ENCODE measurements at regions not wholly inside any gene's neighbourhood (a gene's known extent, or its start where the extent isn't known, plus 50 kb on each side); places are given as distances from the start of the nearest gene placed in this dataset.

GRCh38 chr7:97372882-97373281 lies 255.4 kb downstream of the SDHAF3 start (continued):
- no peak for TF ChIP-seq BACH1 (IDR thresholded peaks at IDR 0.05; ENCODE audit: borderline replicate concordance)
- no peak for TF ChIP-seq ATF3 (IDR thresholded peaks at IDR 0.05; ENCODE audit: borderline replicate concordance, extremely low read depth, low read depth, low read length)
- no peak for TF ChIP-seq SUZ12 (IDR thresholded peaks at IDR 0.05; ENCODE audit: unreplicated experiment)
- no peak for TF ChIP-seq HCFC1 (IDR thresholded peaks at IDR 0.05; ENCODE audit: low read length)

GRCh38 chr7:97373736-97374135 lies 256.2 kb downstream of the SDHAF3 start:
- FAIRE-seq (no peak), ATAC-seq (no peak)
- 28% methylated on average over 6 of the region's 6 CpGs for WGBS (ENCODE audit: insufficient coverage, insufficient replicate concordance, low lambda C conversion rate, missing lambda C conversion rate)

More at GRCh38 chr7:97373736-97374135, 256.2 kb downstream of the SDHAF3 start:
- intact Hi-C loops (cut with micrococcal nuclease; ENCODE audit: unreplicated experiment) = no loop called here
- Histone ChIP-seq H3K27me3 (replicated peaks in 1 of 2; ENCODE audit: control insufficient read depth in 2 of 2, insufficient read depth in 2 of 2, low read length in 1 of 2) (no peaks in the 10 kb centered on the region), H3K4me2 (ENCODE audit: control insufficient read depth, insufficient read depth) (no peak overlapping the region), H3K36me3 (ENCODE audit: control insufficient read depth in 2 of 2, insufficient read depth in 2 of 2, low read length in 1 of 2) (no peaks in the 10 kb centered on the region), H3K4me1 (ENCODE audit: control insufficient read depth, insufficient read depth, low read length) (no peaks in the 10 kb centered on the region), H3K9ac (ENCODE audit: control insufficient read depth, insufficient read depth, low read length) (no peak overlapping the region), H3K9me3 (replicated peaks; ENCODE audit: control insufficient read depth, insufficient read depth, low read length) (no peaks in the 10 kb centered on the region), H3K4me3 (no peak overlapping the region), H3K79me2 (ENCODE audit: control insufficient read depth, insufficient read depth, low read length) (no peaks in the 10 kb centered on the region), H3K27ac (ENCODE audit: control insufficient read depth, insufficient read depth) (no peak overlapping the region), H2AFZ (ENCODE audit: control insufficient read depth, low read depth, low read length) (no peak overlapping the region), H4K20me1 (ENCODE audit: control insufficient read depth, insufficient read depth) (no peaks in the 10 kb centered on the region)
- BruUV-seq (replicated peaks) = no TSS peak
- TF ChIP-seq ZBED1 (IDR thresholded peaks at IDR 0.05; ENCODE audit: borderline replicate concordance) (no peak), CEBPB (IDR thresholded peaks at IDR 0.05; ENCODE audit: borderline replicate concordance in 1 of 2, low read depth in 2 of 2, low read length in 2 of 2) (no peak), TCF12 (IDR thresholded peaks at IDR 0.05; ENCODE audit: low read depth, low read length) (no peak), RB1 (IDR thresholded peaks at IDR 0.05; ENCODE audit: borderline replicate concordance) (no peak), PBX3 (IDR thresholded peaks at IDR 0.05; ENCODE audit: insufficient replicate concordance, low read depth, low read length) (no peak), ZNF622 (IDR thresholded peaks at IDR 0.05) (no peak), SPI1 (IDR thresholded peaks at IDR 0.05; ENCODE audit: borderline replicate concordance, insufficient read depth, low read depth, low read length) (no peak), EED (IDR thresholded peaks at IDR 0.05; ENCODE audit: low read depth) (no peak), RELA (IDR thresholded peaks at IDR 0.05; ENCODE audit: borderline replicate concordance, partially characterized antibody) (no peak)
- SMC1A ChIA-PET (ENCODE audit: uncharacterized antibody, unreplicated experiment) = no interaction called here
- CTCF ChIA-PET = no interaction called here
- in situ Hi-C loops (cut with MboI) = no loop called here
- DNase-seq (ENCODE audit: low read depth, low spot score) = no peak
- RAD21 ChIA-PET (ENCODE audit: unreplicated experiment) = no interaction called here
- POLR2A ChIA-PET = no interaction called here

All from GM12878 (cell line).